ENCODE measurements at regions not wholly inside any gene's neighbourhood (a gene's known extent, or its start where the extent isn't known, plus 50 kb on each side); places are given as distances from the start of the nearest gene placed in this dataset.

GRCh38 chrX:87272491-87272890 is 245.1 kb upstream of the KLHL4 start:
- no peak for TF ChIP-seq CTCF (IDR thresholded peaks at IDR 0.05)
- TF ChIP-seq POLR2A (IDR thresholded peaks at IDR 0.05): no peak
